H9 (cell line): ENCODE measurements at regions not wholly inside any gene's neighbourhood (a gene's known extent, or its start where the extent isn't known, plus 50 kb on each side); places are given as distances from the start of the nearest gene placed in this dataset.

ENCODE experiments used
- DNase-seq: peaks from one replicate; pipeline ENCODE4 v3.0.0-alpha.2; 2017
- H2AFZ ChIP-seq: one replicate; pipeline ENCODE4 v1.6.1; 2013; ENCODE audit warnings: mild to moderate bottlenecking, low read length, control low read depth, moderate library complexity
- H2AK5ac ChIP-seq: 2 replicates; pipeline ENCODE4 v1.6.1; 2013; ENCODE audit warnings: low read length, control low read depth, mixed read lengths; ENCODE audit not compliant: insufficient read length
- H2BK120ac ChIP-seq: one replicate; pipeline ENCODE4 v1.6.1; 2013; ENCODE audit warnings: low read depth, mild to moderate bottlenecking, low read length, control low read depth, inconsistent platforms; ENCODE audit not compliant: poor library complexity, severe bottlenecking
- H2BK12ac ChIP-seq: 2 replicates; pipeline ENCODE4 v1.6.1; 2013; ENCODE audit warnings: low read length, control low read depth, mixed read lengths, low read depth; ENCODE audit not compliant: insufficient read length
- H2BK15ac ChIP-seq: 2 replicates; pipeline ENCODE4 v1.6.1; 2013; ENCODE audit warnings: low read depth, low read length, control low read depth
- H2BK20ac ChIP-seq: one replicate; pipeline ENCODE4 v1.6.1; 2013; ENCODE audit warnings: low read depth, mild to moderate bottlenecking, low read length, control low read depth, inconsistent platforms; ENCODE audit not compliant: poor library complexity, severe bottlenecking
- H2BK5ac ChIP-seq: 2 replicates; pipeline ENCODE4 v1.6.1; 2013; ENCODE audit warnings: low read length, control low read depth, mixed read lengths; ENCODE audit not compliant: insufficient read length
- H3K14ac ChIP-seq: 2 replicates; pipeline ENCODE4 v1.6.1; 2013; ENCODE audit warnings: low read length, control low read depth; ENCODE audit not compliant: insufficient read depth
- H3K18ac ChIP-seq: 2 replicates; pipeline ENCODE4 v1.6.1; 2013; ENCODE audit warnings: low read depth, mild to moderate bottlenecking, mixed read lengths, low read length, control low read depth; ENCODE audit not compliant: insufficient read length
- H3K23ac ChIP-seq: 2 replicates; pipeline ENCODE4 v1.6.1; 2013; ENCODE audit warnings: low read length, control low read depth, mixed read lengths, low read depth; ENCODE audit not compliant: insufficient read length
- H3K23me2 ChIP-seq: 2 replicates; pipeline ENCODE4 v1.6.1; 2013; ENCODE audit warnings: low read depth, mild to moderate bottlenecking, mixed read lengths, low read length, control low read depth; ENCODE audit not compliant: insufficient read length, poor library complexity, severe bottlenecking
- H3K27ac ChIP-seq: 2 replicates; pipeline ENCODE4 v1.5.1; 2013; ENCODE audit warnings: low read length, control low read depth, mixed read lengths, low read depth; ENCODE audit not compliant: insufficient read length
- H3K27me3 ChIP-seq: 2 replicates; pipeline ENCODE4 v1.6.1; 2013; ENCODE audit warnings: low read length, control low read depth, inconsistent platforms; ENCODE audit not compliant: insufficient read depth
- H3K4ac ChIP-seq: 2 replicates; pipeline ENCODE4 v1.6.1; 2013; ENCODE audit warnings: low read depth, mild to moderate bottlenecking, control low read depth, inconsistent platforms, low read length, moderate library complexity
- H3K4me1 ChIP-seq: 2 replicates; pipeline ENCODE4 v1.6.1; 2013; ENCODE audit warnings: low read length, control low read depth, inconsistent platforms; ENCODE audit not compliant: insufficient read depth
- H3K4me2 ChIP-seq: 2 replicates; pipeline ENCODE4 v1.6.1; 2013; ENCODE audit warnings: low read length, control low read depth, mixed read lengths; ENCODE audit not compliant: insufficient read length, insufficient read depth
- H3K56ac ChIP-seq: 2 replicates; pipeline ENCODE4 v1.6.1; 2013; ENCODE audit warnings: low read depth, mild to moderate bottlenecking, mixed read lengths, low read length, control low read depth; ENCODE audit not compliant: insufficient read length
- H3K79me1 ChIP-seq: 2 replicates; pipeline ENCODE4 v1.6.1; 2013; ENCODE audit warnings: low read depth, mild to moderate bottlenecking, moderate library complexity, low read length, control low read depth, inconsistent platforms; ENCODE audit not compliant: insufficient read depth, poor library complexity, severe bottlenecking
- H3K79me2 ChIP-seq: 2 replicates; pipeline ENCODE4 v1.6.1; 2013; ENCODE audit warnings: low read length, control low read depth, inconsistent platforms; ENCODE audit not compliant: insufficient read depth
- H3K9ac ChIP-seq: 2 replicates; pipeline ENCODE4 v1.6.1; 2013; ENCODE audit warnings: low read length, control low read depth, mixed read lengths; ENCODE audit not compliant: insufficient read length; ENCODE audit errors: extremely low read depth
- H3K9me3 ChIP-seq: one replicate; pipeline ENCODE4 v1.6.1; 2013; ENCODE audit warnings: low read depth, low read length, inconsistent platforms; ENCODE audit not compliant: control insufficient read depth
- H3T11ph ChIP-seq: one replicate; pipeline ENCODE4 v1.6.1; 2013; ENCODE audit warnings: mild to moderate bottlenecking, low read length, control low read depth, inconsistent platforms
- H4K20me1 ChIP-seq: one replicate; pipeline ENCODE4 v1.6.1; 2013; ENCODE audit not compliant: control insufficient read depth, insufficient read length, insufficient read depth
- H4K5ac ChIP-seq: 2 replicates; pipeline ENCODE4 v1.6.1; 2013; ENCODE audit warnings: low read depth, mild to moderate bottlenecking, mixed read lengths, low read length, control low read depth; ENCODE audit not compliant: insufficient read length
- H4K8ac ChIP-seq: replicated peaks from 2 replicates; pipeline ENCODE4 v1.6.1; 2013; ENCODE audit warnings: low read length, control low read depth, mixed read lengths, low read depth; ENCODE audit not compliant: insufficient read length
- H4K91ac ChIP-seq: 2 replicates; pipeline ENCODE4 v1.6.1; 2013; ENCODE audit warnings: low read depth, mild to moderate bottlenecking, moderate library complexity, mixed read lengths, low read length, control low read depth; ENCODE audit not compliant: insufficient read length
- H3K27ac Mint-ChIP-seq, 3 experiments: 2 replicates in 2 of 3; 3 replicates in 1 of 3; pipeline ENCODE4 v1.8.0; 2020 to 2021; ENCODE audit warnings: mixed read lengths in 3 of 3, mild to moderate bottlenecking in 1 of 3, moderate library complexity in 1 of 3
- H3K27me3 Mint-ChIP-seq: 2 replicates; pipeline ENCODE4 v1.8.0; 2021; ENCODE audit warnings: low read depth, mild to moderate bottlenecking, moderate library complexity, mixed read lengths
- H3K36me3 Mint-ChIP-seq, 3 experiments: 2 replicates in 2 of 3; 3 replicates in 1 of 3; pipeline ENCODE4 v1.8.0; 2020 to 2021; ENCODE audit warnings: low read depth in 3 of 3, mixed read lengths in 3 of 3; ENCODE audit not compliant: insufficient read depth in 1 of 3
- H3K4me1 Mint-ChIP-seq, 2 experiments: 2 replicates each; pipeline ENCODE4 v1.8.0; 2020; ENCODE audit warnings: mixed read lengths in 2 of 2
- H3K4me3 Mint-ChIP-seq, 2 experiments: 2 replicates in 1 of 2; 3 replicates in 1 of 2; pipeline ENCODE4 v1.8.0; 2020 to 2021; ENCODE audit warnings: mild to moderate bottlenecking in 2 of 2, mixed read lengths in 2 of 2, moderate library complexity in 1 of 2
- H3K9me3 Mint-ChIP-seq, 2 experiments: 2 replicates in 1 of 2; 3 replicates in 1 of 2; pipeline ENCODE4 v1.8.0; 2020; ENCODE audit warnings: mild to moderate bottlenecking in 2 of 2, mixed read lengths in 2 of 2, moderate library complexity in 1 of 2
- WGBS: extraction: QIAGEN DNeasy Blood & Tissue Kit; methylation state at CpG from one replicate; pipeline ENCODE4 v1.1.7; 2013; ENCODE audit warnings: missing lambda C conversion rate, low lambda C conversion rate, mixed read lengths; ENCODE audit not compliant: insufficient read length; ENCODE audit errors: extremely low coverage; 5-methylcytosine and 5-hydroxymethylcytosine counted together
- TF ChIP-seq, protein P1 (sequence below): fragments of 200-600 bp; sonication (generic); conservative IDR thresholded peaks from 3 replicates; pipeline ENCODE4 v1.8.0; 2021; ENCODE audit warnings: antibody characterized with exemption, mild to moderate bottlenecking

DNA sequence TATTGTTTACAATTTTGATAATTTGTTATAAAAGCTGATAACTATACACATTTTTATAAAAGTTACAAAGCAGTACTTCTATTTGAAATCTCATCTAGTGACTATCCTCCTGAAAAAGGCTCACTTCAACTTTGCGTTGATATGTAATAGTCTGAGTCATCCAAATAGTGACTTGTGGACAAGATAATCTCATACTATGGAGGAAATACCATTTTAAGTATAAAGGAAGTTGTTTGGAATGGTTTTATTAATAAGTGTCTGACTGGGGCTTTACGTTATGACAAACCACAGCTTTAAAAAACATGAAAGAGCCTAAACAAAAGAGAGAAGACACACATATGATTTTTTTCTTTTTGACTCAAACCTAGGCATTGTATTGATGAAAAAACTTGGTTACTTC, 272.3 kb upstream of the COL3A1 start:
- no peak overlapping the region for H3K27ac Mint-ChIP-seq
- no CpG with 5 or more reads among the region's 2 CpGs for WGBS
- no peak overlapping the region for H3K27ac ChIP-seq

More for the DNA sequence above, 272.3 kb upstream of the COL3A1 start:
- H3K36me3 Mint-ChIP-seq, result no peaks in the 10 kb centered on the region
- H3K9me3 ChIP-seq, result no peaks in the 10 kb centered on the region
- no peak overlapping the region for H3T11ph ChIP-seq
- no peak overlapping the region for H2BK20ac ChIP-seq
- H2AFZ ChIP-seq, result no peak overlapping the region
- H3K9me3 Mint-ChIP-seq, result peaks cover 0 to 10% of the 10 kb centered on the region in 2 experiments; a peak in 2 of 5 replicates
- no peak overlapping the region for H4K5ac ChIP-seq
- H3K27me3 Mint-ChIP-seq, result no peaks in the 10 kb centered on the region
- H3K4ac ChIP-seq, result no peak overlapping the region
- H4K91ac ChIP-seq, result no peak overlapping the region
- H3K14ac ChIP-seq, result no peak overlapping the region
- no peak overlapping the region for H2AK5ac ChIP-seq
- no peak overlapping the region for H3K4me2 ChIP-seq
- H3K23ac ChIP-seq, result no peak overlapping the region
- no peak overlapping the region for H2BK15ac ChIP-seq
- H3K4me1 ChIP-seq, result no peaks in the 10 kb centered on the region
- H3K79me1 ChIP-seq, result no peaks in the 10 kb centered on the region
- no peak overlapping the region for H2BK120ac ChIP-seq
- no peak overlapping the region for H3K9ac ChIP-seq
- H3K23me2 ChIP-seq, result no peaks in the 10 kb centered on the region
- no peak overlapping the region for H3K4me3 Mint-ChIP-seq
- H2BK12ac ChIP-seq, result no peak overlapping the region
- no peak overlapping the region for H2BK5ac ChIP-seq
- DNase-seq, result no peak
- H4K8ac ChIP-seq, result no peak overlapping the region
- no peaks in the 10 kb centered on the region for H3K27me3 ChIP-seq
- no peak overlapping the region for H3K56ac ChIP-seq
- H3K18ac ChIP-seq, result no peak overlapping the region
- TF ChIP-seq, protein P1, sequence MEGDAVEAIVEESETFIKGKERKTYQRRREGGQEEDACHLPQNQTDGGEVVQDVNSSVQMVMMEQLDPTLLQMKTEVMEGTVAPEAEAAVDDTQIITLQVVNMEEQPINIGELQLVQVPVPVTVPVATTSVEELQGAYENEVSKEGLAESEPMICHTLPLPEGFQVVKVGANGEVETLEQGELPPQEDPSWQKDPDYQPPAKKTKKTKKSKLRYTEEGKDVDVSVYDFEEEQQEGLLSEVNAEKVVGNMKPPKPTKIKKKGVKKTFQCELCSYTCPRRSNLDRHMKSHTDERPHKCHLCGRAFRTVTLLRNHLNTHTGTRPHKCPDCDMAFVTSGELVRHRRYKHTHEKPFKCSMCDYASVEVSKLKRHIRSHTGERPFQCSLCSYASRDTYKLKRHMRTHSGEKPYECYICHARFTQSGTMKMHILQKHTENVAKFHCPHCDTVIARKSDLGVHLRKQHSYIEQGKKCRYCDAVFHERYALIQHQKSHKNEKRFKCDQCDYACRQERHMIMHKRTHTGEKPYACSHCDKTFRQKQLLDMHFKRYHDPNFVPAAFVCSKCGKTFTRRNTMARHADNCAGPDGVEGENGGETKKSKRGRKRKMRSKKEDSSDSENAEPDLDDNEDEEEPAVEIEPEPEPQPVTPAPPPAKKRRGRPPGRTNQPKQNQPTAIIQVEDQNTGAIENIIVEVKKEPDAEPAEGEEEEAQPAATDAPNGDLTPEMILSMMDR, result no peak
- no peaks in the 10 kb centered on the region for H3K79me2 ChIP-seq
- H4K20me1 ChIP-seq, result no peaks in the 10 kb centered on the region
- H3K4me1 Mint-ChIP-seq, result no peaks in the 10 kb centered on the region
